NCI-H2227 (cell line): ENCODE measurements at regions not wholly inside any gene's neighbourhood (a gene's known extent, or its start where the extent isn't known, plus 50 kb on each side); places are given as distances from the start of the nearest gene placed in this dataset.
"Not testable (repeated sequence)": the region's sequence is repeated elsewhere in the genome, so short reads cannot be mapped to it uniquely, and the experiment has no call there.

Source experiments
- DNase-seq: peaks from one replicate; lab custom pipeline; 2025; ENCODE audit not compliant: unreplicated experiment; lab: John Stamatoyannopoulos, UW

GRCh38 chr10:30199376-30200016, 140.1 kb upstream of the JCAD start:
- DNase-seq: no peak

GRCh38 chr10:30197186-30197585, 137.8 kb upstream of the JCAD start:
- DNase-seq: peak; percentile 21

- not testable (repeated sequence) for DNase-seq
Observed at GRCh38 chr10:30196559-30196958, 137.2 kb upstream of the JCAD start.

- no peak for DNase-seq
Observed at GRCh38 chr10:30192846-30193608, 133.6 kb upstream of the JCAD start.

- DNase-seq: no peak
Observed at GRCh38 chr10:30190577-30191552, 131.5 kb upstream of the JCAD start.

- no peak for DNase-seq
Observed at GRCh38 chr10:30189238-30189580, 129.8 kb upstream of the JCAD start.

- no peak for DNase-seq
Observed at GRCh38 chr10:30188556-30189237, 129.3 kb upstream of the JCAD start.

GRCh38 chr10:30188101-30188500, 128.7 kb upstream of the JCAD start:
- DNase-seq: no peak

GRCh38 chr10:30187010-30187409, 127.6 kb upstream of the JCAD start:
- no peak for DNase-seq

- no peak for DNase-seq
Observed at GRCh38 chr10:30186371-30186875, 127.0 kb upstream of the JCAD start.

- no peak for DNase-seq
Observed at GRCh38 chr10:30185916-30186315, 126.5 kb upstream of the JCAD start.

GRCh38 chr10:30185341-30185740, 126.0 kb upstream of the JCAD start:
- no peak for DNase-seq

- no peak for DNase-seq
Observed at GRCh38 chr10:30184397-30185033, 125.1 kb upstream of the JCAD start.

- no peak for DNase-seq
Observed at GRCh38 chr10:30183055-30183402, 123.6 kb upstream of the JCAD start.

- DNase-seq: no peak
Observed at GRCh38 chr10:30182191-30183054, 123.0 kb upstream of the JCAD start.

- no peak for DNase-seq
Observed at GRCh38 chr10:30178356-30178964, 119.1 kb upstream of the JCAD start.

GRCh38 chr10:30176776-30177533, 117.6 kb upstream of the JCAD start:
- no peak for DNase-seq

GRCh38 chr10:30176182-30176581, 116.8 kb upstream of the JCAD start:
- no peak for DNase-seq
